ENCODE measurements at regions not wholly inside any gene's neighbourhood (a gene's known extent, or its start where the extent isn't known, plus 50 kb on each side); places are given as distances from the start of the nearest gene placed in this dataset.

DNA sequence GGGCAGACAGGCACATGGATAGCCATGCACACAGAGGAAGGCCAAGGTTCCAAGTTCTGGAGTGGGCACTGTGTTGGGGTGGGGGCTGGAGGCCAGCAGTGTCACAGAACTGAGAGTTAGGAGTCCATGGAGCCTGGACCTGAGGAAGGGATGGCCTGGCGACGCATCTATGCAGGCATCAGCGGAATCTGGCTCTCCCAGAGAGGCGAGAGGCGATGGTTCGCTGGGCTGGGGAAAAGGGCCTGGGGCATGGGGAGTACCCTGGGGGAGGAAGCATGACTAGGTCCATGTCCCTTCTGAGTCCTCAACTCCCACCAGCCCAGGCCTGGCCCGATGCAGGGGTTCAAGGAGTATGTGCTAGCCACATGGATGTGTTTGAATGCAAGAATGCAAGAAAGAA, 192.8 kb upstream of the LINGO1 start:
- no peak overlapping the region for H3K27ac ChIP-seq
- CTCF ChIA-PET, result no interaction called here
- TF ChIP-seq CTCF (conservative IDR thresholded peaks at IDR 0.05; ENCODE audit: low read depth), result no peak
- POLR2A ChIA-PET (ENCODE audit: low non-redundant PET), result no interaction called here
- no peak for DNase-seq (ENCODE audit: low spot score)

GRCh38 chr15:77825252-77825542, 192.5 kb upstream of the LINGO1 start:
- DNase-seq (ENCODE audit: low spot score), result no peak
- ChIA-PET CTCF (interaction anchor here (1.8 kb wide), 1 partner anchor 192 kb away, joined by 7 read pairs; the partner anchor contains the start of gene LINGO1), POLR2A (ENCODE audit: low non-redundant PET) (no interaction called here)
- H3K27ac ChIP-seq, result no peak overlapping the region
- no peak for TF ChIP-seq CTCF (conservative IDR thresholded peaks at IDR 0.05; ENCODE audit: low read depth)

- ChIA-PET CTCF (interaction anchor here (1.8 kb wide), 1 partner anchor 191 kb away, joined by 7 read pairs; the partner anchor contains the start of gene LINGO1), POLR2A (ENCODE audit: low non-redundant PET) (no interaction called here)
These were observed 191.9 kb upstream of the LINGO1 start for GRCh38 chr15:77824361-77825251.

GRCh38 chr15:77823736-77824135, 191.0 kb upstream of the LINGO1 start:
- no peak overlapping the region for H3K27ac ChIP-seq
- ChIA-PET POLR2A (ENCODE audit: low non-redundant PET) (no interaction called here), CTCF (interaction anchor here (1.8 kb wide), 1 partner anchor 191 kb away, joined by 7 read pairs; the partner anchor contains the start of gene LINGO1)
- DNase-seq (ENCODE audit: low spot score), result no peak
- no peak for TF ChIP-seq CTCF (conservative IDR thresholded peaks at IDR 0.05; ENCODE audit: low read depth)

More at GRCh38 chr15:77824361-77825251, 191.9 kb upstream of the LINGO1 start:
- no peak for DNase-seq (ENCODE audit: low spot score)
- no peak overlapping the region for H3K27ac ChIP-seq
- TF ChIP-seq CTCF (conservative IDR thresholded peaks at IDR 0.05; ENCODE audit: low read depth), result no peak

DNA sequence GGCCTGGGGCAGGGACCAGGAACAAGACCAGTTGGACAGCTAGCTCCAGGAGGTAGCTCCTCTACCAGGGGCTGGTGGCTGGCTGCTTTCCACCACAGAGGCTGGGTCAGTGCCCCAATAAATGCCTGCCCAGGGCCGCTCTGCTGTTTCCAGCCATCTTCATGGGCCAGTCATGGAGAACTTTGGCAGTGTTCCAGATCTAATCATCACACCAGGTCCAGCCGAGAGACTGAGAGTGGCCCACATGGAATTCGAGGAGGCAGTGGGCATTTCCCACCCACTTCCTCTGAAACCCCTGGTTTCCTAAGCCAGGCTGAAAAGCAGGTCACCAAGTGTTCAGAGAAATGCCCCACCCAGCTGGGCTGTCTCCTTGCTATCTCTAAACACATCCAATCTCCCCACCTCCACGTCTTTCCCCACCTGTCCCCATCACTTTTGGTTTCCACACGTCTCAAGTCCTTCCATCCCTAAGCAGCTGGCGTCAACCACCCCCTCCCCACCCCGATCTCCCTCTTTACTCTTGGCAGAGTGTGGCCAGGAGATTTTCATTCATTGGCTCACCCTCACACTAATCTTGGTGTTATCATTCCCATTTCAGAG, 190.0 kb upstream of the LINGO1 start:
- ChIA-PET CTCF (interaction anchor here (0.6 to 3.5 kb wide), 6 partner anchors 9 to 798 kb away, joined by 3 to 67 read pairs (median 8); partner anchors contain the start of gene LINGO1), POLR2A (ENCODE audit: low non-redundant PET) (no interaction called here)
- no peak for DNase-seq (ENCODE audit: low spot score)
- no peak for TF ChIP-seq CTCF (conservative IDR thresholded peaks at IDR 0.05; ENCODE audit: low read depth)
- no peak overlapping the region for H3K27ac ChIP-seq

DNA sequence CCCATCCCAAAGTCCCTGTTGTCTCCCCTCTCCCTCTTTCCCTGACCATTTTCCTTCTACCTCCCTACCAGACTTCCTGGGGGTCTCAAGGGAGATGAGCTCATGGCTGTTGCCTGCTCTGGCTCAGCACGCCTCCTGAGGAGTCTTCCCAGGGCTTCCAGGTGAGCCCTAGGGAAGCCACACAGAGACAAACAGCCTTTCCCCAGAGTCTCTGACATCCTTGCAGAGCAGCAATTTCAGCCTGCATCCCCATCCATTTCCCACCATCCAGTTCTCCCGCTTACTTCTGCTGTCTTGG, 189.2 kb upstream of the LINGO1 start:
- ChIA-PET CTCF (interaction anchor here (0.5 to 3.5 kb wide), 19 partner anchors 8 to 894 kb away, joined by 3 to 67 read pairs (median 4); partner anchors contain the start of gene LINGO1), POLR2A (ENCODE audit: low non-redundant PET) (no interaction called here)
- no peak overlapping the region for H3K27ac ChIP-seq
- no peak for DNase-seq (ENCODE audit: low spot score)
- TF ChIP-seq CTCF (conservative IDR thresholded peaks at IDR 0.05; ENCODE audit: low read depth), result no peak

Data from RWPE1 (cell line).